ENCODE measurements at regions not wholly inside any gene's neighbourhood (a gene's known extent, or its start where the extent isn't known, plus 50 kb on each side); places are given as distances from the start of the nearest gene placed in this dataset.

- TF ChIP-seq FOXM1 (IDR thresholded peaks at IDR 0.05; ENCODE audit: borderline replicate concordance) (no peak), SUZ12 (IDR thresholded peaks at IDR 0.05) (no peak), SP1 (IDR thresholded peaks at IDR 0.05) (no peak), TARDBP (IDR thresholded peaks at IDR 0.05) (no peak), NFRKB (IDR thresholded peaks at IDR 0.05) (no peak), CTBP1 (IDR thresholded peaks at IDR 0.05; ENCODE audit: borderline replicate concordance) (no peak), L3MBTL2 (conservative IDR thresholded peaks at IDR 0.05) (no peak)
- TF ChIP-seq, protein P1, sequence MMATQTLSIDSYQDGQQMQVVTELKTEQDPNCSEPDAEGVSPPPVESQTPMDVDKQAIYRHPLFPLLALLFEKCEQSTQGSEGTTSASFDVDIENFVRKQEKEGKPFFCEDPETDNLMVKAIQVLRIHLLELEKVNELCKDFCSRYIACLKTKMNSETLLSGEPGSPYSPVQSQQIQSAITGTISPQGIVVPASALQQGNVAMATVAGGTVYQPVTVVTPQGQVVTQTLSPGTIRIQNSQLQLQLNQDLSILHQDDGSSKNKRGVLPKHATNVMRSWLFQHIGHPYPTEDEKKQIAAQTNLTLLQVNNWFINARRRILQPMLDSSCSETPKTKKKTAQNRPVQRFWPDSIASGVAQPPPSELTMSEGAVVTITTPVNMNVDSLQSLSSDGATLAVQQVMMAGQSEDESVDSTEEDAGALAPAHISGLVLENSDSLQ (IDR thresholded peaks at IDR 0.05), result no peak
Observed at GRCh38 chr10:56231436-56231835, 129.6 kb downstream of the ZWINT start.
